KMS-11 (cell line): ENCODE measurements at regions not wholly inside any gene's neighbourhood (a gene's known extent, or its start where the extent isn't known, plus 50 kb on each side); places are given as distances from the start of the nearest gene placed in this dataset.

Experiments
- H2AFZ ChIP-seq: fragments of 200-600 bp; sonication (generic); 2 replicates; pipeline ENCODE4 v1.6.1; 2016; ENCODE audit warnings: antibody characterized with exemption, mixed run types, low read depth
- H3K27ac ChIP-seq: fragments of 200-600 bp; sonication (generic); 2 replicates; pipeline ENCODE4 v1.6.1; 2016; ENCODE audit warnings: mild to moderate bottlenecking, mixed run types
- H3K27me3 ChIP-seq: fragments of 200-600 bp; sonication (generic); 2 replicates; pipeline ENCODE4 v1.6.1; 2017; ENCODE audit warnings: mild to moderate bottlenecking, low read depth, mixed run types, moderate library complexity; ENCODE audit not compliant: insufficient read depth
- H3K36me3 ChIP-seq: fragments of 200-600 bp; sonication (generic); 2 replicates; pipeline ENCODE4 v1.6.1; 2017; ENCODE audit warnings: mild to moderate bottlenecking, mixed run types; ENCODE audit not compliant: insufficient read depth
- H3K4me1 ChIP-seq: fragments of 200-600 bp; sonication (generic); 2 replicates; pipeline ENCODE4 v1.6.1; 2016; ENCODE audit warnings: mild to moderate bottlenecking, low read depth, mixed run types; ENCODE audit not compliant: poor library complexity, severe bottlenecking
- H3K4me2 ChIP-seq: fragments of 200-600 bp; sonication (generic); 2 replicates; pipeline ENCODE4 v1.7.0; 2016; ENCODE audit warnings: mild to moderate bottlenecking, mixed run types
- H3K4me3 ChIP-seq: fragments of 200-600 bp; sonication (generic); IDR thresholded peaks from 2 replicates; pipeline ENCODE4 v1.6.1; 2017; ENCODE audit warnings: low read depth, low read length, mixed read lengths; ENCODE audit not compliant: insufficient read depth
- H3K79me2 ChIP-seq: fragments of 200-600 bp; sonication (generic); 2 replicates; pipeline ENCODE4 v1.6.1; 2016; ENCODE audit warnings: low read depth, mixed run types; ENCODE audit not compliant: insufficient read depth
- H3K9ac ChIP-seq: fragments of 200-600 bp; sonication (generic); 2 replicates; pipeline ENCODE4 v1.6.1; 2016; ENCODE audit warnings: mild to moderate bottlenecking, mixed run types
- H4K20me1 ChIP-seq: fragments of 200-600 bp; sonication (generic); 2 replicates; pipeline ENCODE4 v1.6.1; 2016; ENCODE audit warnings: mild to moderate bottlenecking, mixed run types; ENCODE audit not compliant: insufficient read depth
- TF ChIP-seq, protein P1 (sequence below): fragments of 200-600 bp; sonication (generic); conservative IDR thresholded peaks from 2 replicates; pipeline ENCODE4 v1.6.1; 2017; ENCODE audit warnings: low read depth, mild to moderate bottlenecking, antibody characterized with exemption, low read length, moderate library complexity, mixed read lengths

DNA sequence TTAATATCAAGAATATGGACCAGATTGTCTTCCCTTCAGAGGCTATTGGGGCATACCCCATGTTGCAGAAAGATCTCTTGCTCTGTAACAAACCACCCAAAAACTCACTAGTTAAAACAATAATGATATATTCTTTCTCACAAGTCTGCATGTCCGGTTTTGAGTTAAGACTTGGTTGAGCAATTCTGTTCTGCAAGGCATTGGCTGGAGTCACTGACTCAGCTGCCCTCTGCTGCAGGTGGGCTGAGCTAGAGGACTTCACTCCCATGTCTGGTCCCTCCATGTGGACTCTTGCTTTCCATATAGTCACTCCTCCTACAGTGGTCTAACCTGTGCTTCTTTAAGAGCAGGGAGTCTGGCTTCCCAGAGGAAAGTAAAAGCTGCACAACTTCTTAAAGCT lies 73.4 kb downstream of the ESM1 start:
- Histone ChIP-seq H3K36me3 (no peaks in the 10 kb centered on the region), H3K9ac (no peak overlapping the region), H3K27me3 (no peaks in the 10 kb centered on the region), H4K20me1 (no peaks in the 10 kb centered on the region), H2AFZ (no peak overlapping the region), H3K27ac (no peak overlapping the region), H3K4me2 (no peak overlapping the region), H3K4me1 (no peaks in the 10 kb centered on the region), H3K79me2 (no peaks in the 10 kb centered on the region), H3K4me3 (no peak overlapping the region)
- TF ChIP-seq, protein P1, sequence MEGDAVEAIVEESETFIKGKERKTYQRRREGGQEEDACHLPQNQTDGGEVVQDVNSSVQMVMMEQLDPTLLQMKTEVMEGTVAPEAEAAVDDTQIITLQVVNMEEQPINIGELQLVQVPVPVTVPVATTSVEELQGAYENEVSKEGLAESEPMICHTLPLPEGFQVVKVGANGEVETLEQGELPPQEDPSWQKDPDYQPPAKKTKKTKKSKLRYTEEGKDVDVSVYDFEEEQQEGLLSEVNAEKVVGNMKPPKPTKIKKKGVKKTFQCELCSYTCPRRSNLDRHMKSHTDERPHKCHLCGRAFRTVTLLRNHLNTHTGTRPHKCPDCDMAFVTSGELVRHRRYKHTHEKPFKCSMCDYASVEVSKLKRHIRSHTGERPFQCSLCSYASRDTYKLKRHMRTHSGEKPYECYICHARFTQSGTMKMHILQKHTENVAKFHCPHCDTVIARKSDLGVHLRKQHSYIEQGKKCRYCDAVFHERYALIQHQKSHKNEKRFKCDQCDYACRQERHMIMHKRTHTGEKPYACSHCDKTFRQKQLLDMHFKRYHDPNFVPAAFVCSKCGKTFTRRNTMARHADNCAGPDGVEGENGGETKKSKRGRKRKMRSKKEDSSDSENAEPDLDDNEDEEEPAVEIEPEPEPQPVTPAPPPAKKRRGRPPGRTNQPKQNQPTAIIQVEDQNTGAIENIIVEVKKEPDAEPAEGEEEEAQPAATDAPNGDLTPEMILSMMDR, result no peak

DNA sequence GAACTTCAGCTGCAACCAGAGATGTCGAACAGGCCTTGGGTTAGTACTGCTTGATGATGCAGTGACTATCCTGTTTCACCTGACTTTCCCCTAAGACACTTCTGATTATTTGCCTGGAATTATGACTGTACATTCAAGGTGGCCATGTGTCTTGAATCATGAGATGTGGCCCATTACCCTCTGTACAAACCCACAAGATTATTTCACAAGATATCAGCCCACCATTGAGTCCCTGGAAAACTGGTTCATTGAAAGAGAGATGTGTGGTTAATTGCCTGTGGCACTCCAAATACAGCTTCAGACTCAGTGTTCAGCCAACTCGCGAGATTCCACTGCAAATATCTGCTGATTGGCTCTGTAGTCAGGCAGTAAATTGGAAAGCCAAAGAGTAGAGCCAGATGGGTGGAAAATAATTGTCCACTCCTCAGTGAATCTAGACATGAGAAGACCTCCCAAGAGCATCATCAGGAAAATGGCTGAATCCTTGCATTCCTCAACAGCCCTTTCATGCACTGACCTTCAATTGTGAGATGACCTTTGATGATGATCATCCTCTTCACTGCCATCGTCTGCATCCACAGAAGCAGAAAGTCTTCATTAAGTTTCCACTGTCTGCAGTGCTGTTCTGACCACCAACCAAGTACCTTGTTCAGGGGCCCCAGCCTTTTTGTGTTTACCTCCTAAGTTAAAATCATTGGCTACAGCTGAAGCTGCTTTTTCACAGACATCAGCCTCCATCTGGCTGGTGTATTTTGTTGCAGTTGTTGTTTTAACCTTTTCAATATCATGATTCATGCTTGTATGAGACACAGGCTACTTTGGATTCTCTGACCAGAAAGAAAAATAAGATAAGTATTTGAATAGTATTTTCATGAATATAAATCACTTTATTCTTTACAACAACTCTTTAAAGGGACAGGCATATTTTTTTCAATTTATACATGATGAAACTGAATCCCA lies 75.2 kb downstream of the ESM1 start:
- Histone ChIP-seq H3K4me3 (no peak overlapping the region), H2AFZ (no peak overlapping the region), H4K20me1 (no peaks in the 10 kb centered on the region), H3K4me1 (peaks cover 14% of the 10 kb centered on the region), H3K27ac (no peak overlapping the region), H3K36me3 (no peaks in the 10 kb centered on the region), H3K27me3 (no peaks in the 10 kb centered on the region), H3K79me2 (no peaks in the 10 kb centered on the region), H3K9ac (no peak overlapping the region), H3K4me2 (no peak overlapping the region)
- TF ChIP-seq, protein P1, result no peak

DNA sequence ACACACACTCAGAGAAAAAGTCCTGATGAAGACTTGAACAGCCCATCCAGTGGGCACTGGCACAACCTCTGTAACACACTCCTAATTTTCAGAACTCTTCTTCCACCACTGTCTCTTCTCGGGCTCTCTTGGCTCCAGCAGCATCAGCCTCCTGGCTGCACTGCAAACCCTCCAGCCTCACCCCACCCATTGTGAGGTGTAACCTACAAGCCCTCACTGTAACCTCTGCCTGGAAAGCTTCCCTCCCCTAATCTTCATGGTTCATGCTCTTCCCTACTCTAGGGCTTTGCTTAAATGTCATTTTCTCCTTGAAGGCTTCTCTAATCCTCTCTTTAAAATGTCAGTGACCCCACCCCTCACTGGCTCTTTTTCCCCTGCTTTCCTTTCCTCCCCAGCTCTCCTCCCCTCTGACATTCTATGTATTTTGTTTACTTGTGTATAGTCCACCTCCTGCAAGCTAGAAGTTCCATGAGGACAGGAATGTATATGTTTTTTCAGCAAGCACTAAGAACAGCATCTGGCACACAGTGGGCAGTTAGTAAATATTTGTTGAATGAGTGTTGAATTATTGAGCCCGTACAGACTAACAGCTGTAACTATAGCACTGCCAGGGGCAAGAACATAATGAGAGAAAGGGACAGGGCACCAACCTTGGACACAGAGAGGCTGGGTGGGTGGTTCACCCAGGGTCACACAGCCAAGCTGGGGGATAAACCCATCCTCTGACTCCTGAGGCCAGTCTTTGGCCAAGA lies 76.4 kb downstream of the ESM1 start:
- Histone ChIP-seq H3K4me1 (peaks cover 26% of the 10 kb centered on the region), H3K27ac (no peak overlapping the region), H3K4me2 (no peak overlapping the region), H2AFZ (no peak overlapping the region), H3K9ac (no peak overlapping the region), H4K20me1 (no peaks in the 10 kb centered on the region), H3K36me3 (no peaks in the 10 kb centered on the region), H3K27me3 (no peaks in the 10 kb centered on the region), H3K79me2 (no peaks in the 10 kb centered on the region), H3K4me3 (no peak overlapping the region)
- TF ChIP-seq, protein P1, result no peak

DNA sequence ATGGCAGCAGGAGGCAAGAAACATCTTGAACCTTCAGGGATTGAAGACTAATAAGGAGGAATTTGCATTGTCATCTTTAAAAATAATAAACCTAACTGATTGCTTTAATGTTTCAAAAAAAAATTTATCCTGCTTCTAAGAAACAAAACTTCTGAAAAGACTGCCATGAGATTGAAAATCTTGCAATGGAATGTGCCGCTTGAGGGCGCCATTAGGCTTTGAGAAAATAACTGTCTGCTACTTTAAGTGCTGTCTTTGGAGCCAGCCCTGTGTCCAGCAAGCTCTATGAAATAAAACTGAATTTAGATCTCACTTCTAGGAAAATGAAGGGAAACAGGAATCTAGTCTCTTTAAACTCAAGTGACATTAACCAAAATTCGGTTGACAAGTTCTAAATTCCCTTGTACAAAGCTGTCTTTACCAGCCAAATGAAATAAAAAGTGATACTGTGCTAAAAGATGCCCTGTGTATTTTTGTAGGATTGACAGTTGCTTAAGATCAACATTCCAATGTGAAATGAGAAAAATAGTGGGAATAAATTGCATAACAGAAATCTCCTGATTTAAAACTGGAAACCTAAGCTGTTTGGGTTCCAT lies 79.4 kb downstream of the ESM1 start:
- no peak overlapping the region for H3K27ac ChIP-seq
- H2AFZ ChIP-seq, result 0 out of 2 replicates have a peak overlapping the region, but pooled peaks have one; percentile 1
- no peak overlapping the region for H3K4me2 ChIP-seq
- H3K4me3 ChIP-seq, result no peak overlapping the region
- no peaks in the 10 kb centered on the region for H3K79me2 ChIP-seq
- H3K4me1 ChIP-seq, result peaks cover 53% of the 10 kb centered on the region
- TF ChIP-seq, protein P1, result peak; percentile 96
- no peaks in the 10 kb centered on the region for H4K20me1 ChIP-seq
- no peaks in the 10 kb centered on the region for H3K27me3 ChIP-seq
- H3K9ac ChIP-seq, result no peak overlapping the region
- H3K36me3 ChIP-seq, result no peaks in the 10 kb centered on the region
